Heart left ventricle (tissue), 16 donors: ENCODE measurements at regions not wholly inside any gene's neighbourhood (a gene's known extent, or its start where the extent isn't known, plus 50 kb on each side); places are given as distances from the start of the nearest gene placed in this dataset.

Experiments used
- ATAC-seq, 4 donors: fragments of 200-7000 bp; cut with Tn5 transposase; one replicate each; pipeline ENCODE4 v1.9.1; 2020 to 2022; ENCODE audit warnings: moderate library complexity in 4 of 4, mild to moderate bottlenecking in 3 of 4, moderate number of reproducible peaks in 1 of 4
- DNase-seq, 5 donors: peaks; one replicate each; pipeline ENCODE4 v3.0.0-alpha.2; 2020
- H3K27ac ChIP-seq, 12 donors: fragments of 200-600 bp; sonication (generic) in 4 of 12; one replicate each; pipeline versions ENCODE4 v1.5.0 to v1.8.0; 2016 to 2022; ENCODE audit warnings: mild to moderate bottlenecking in 2 of 12
- H3K27me3 ChIP-seq, 9 donors: fragments of 200-600 bp; sonication (generic) in 2 of 9; one replicate each; pipeline versions ENCODE4 v1.5.1 to v1.8.0; 2016 to 2022; ENCODE audit warnings: mild to moderate bottlenecking in 3 of 9
- H3K36me3 ChIP-seq, 9 donors: fragments of 200-600 bp; sonication (generic) in 2 of 9; one replicate each; pipeline versions ENCODE4 v1.5.0 to v1.8.0; 2018 to 2022; ENCODE audit warnings: mild to moderate bottlenecking in 2 of 9
- H3K4me1 ChIP-seq, 12 donors: fragments of 200-600 bp; sonication (generic) in 4 of 12; one replicate each; pipeline versions ENCODE4 v1.5.0 to v1.8.0; 2016 to 2022; ENCODE audit warnings: mild to moderate bottlenecking in 3 of 12
- H3K4me3 ChIP-seq, 12 donors: fragments of 200-600 bp; sonication (generic) in 4 of 12; one replicate each; pipeline versions ENCODE4 v1.5.0 to v1.8.0; 2017 to 2022; ENCODE audit warnings: mild to moderate bottlenecking in 9 of 12, moderate library complexity in 4 of 12
- H3K9me3 ChIP-seq, 12 donors: fragments of 200-600 bp; sonication (generic) in 4 of 12; one replicate each; pipeline versions ENCODE4 v1.5.0 to v1.8.0; 2016 to 2022; ENCODE audit warnings: mild to moderate bottlenecking in 1 of 12
- CTCF ChIP-seq, 12 donors: fragments of 200-600 bp; sonication (generic) in 4 of 12; IDR thresholded peaks; one replicate each; pipeline versions ENCODE4 v1.5.0 to v1.8.0; 2018 to 2022; ENCODE audit warnings: antibody characterized with exemption in 12 of 12, mild to moderate bottlenecking in 5 of 12
- POLR2A ChIP-seq, 2 donors: fragments of 450-650 bp; IDR thresholded peaks; one replicate each; pipeline ENCODE4 v1.6.1; 2017; ENCODE audit warnings: antibody characterized with exemption in 2 of 2, mild to moderate bottlenecking in 2 of 2, moderate library complexity in 2 of 2
- WGBS, 4 donors: extraction: QIAGEN DNeasy Blood & Tissue Kit in 2 of 4; methylation state at CpG; one replicate each; pipeline versions ENCODE4 v1.1.5 to v1.1.7; 2013 to 2018; 5-methylcytosine and 5-hydroxymethylcytosine counted together
- intact Hi-C, 10 donors: fragments of 100-400 bp; cut with DNase I; formaldehyde crosslinking; loops; one replicate each; pipeline versions ENCODE4 v1.11.1 to v1.14.2; 2022
- donor health status: ischemic (EF 13 %, LVEDD 7.1; RV severe dilation, severe dysfunction).
- donor health status: healthy with polysubstance abuse.
- donor health status: DM: no; HTN: yes; CAD: no.
- donor health status: DM: no; HTN: no; CAD: no.
- donor health status: ischemic (EF 25% LVEDD 6.9; RV normal size, moderate dysfunction).
- donor health status: ischemic (EF 25% LVEDD 5.7; RV mildly dilated, moderate dysfunction).
- donor health status: healthy.
- donor health status: DM: yes; HTN: yes; CAD: no.
- donor health status: ischemic (EF 35%, LVEDD 5.7; RV mildly dilated, moderate dysfunction).
- donor health status: nonischemic (EF 11% LVEDD 7.7; RV severe dilation, severe dysfunction).
- donor health status: DM: yes; HTN: yes; CAD: no.
- donor health status: PGD.
- donor health status: ischemic (EF 29% LVEDD 5.4; RV normal size, mild dysfunction).
- donor health status: nonischemic (EF 23%, LVEDD 6.1; RV moderate dilation, normal function).

- peaks cover 0 to 59% (median 36%) of the 10 kb centered on the region in 12 donors for H3K4me1 ChIP-seq
- peak in 4 of 5 donors; percentile 33 to 62 (median 44) for DNase-seq
- intact Hi-C loops, result loop anchor here in 2 of 10 donors (10.0 kb wide), 2 partner anchors 277 to 743 kb away; partner anchors contain the start of gene IGFBP5 (in 1 of the 2)
Observed at GRCh38 chr2:217437290-217437870, 565.4 kb downstream of the TNS1 start.

GRCh38 chr2:217436386-217436785, 566.4 kb downstream of the TNS1 start:
- ATAC-seq, result no peak

More at GRCh38 chr2:217437290-217437870, 565.4 kb downstream of the TNS1 start:
- Histone ChIP-seq H3K9me3 (no peaks in the 10 kb centered on the region), H3K36me3 (no peaks in the 10 kb centered on the region), H3K27me3 (no peaks in the 10 kb centered on the region), H3K4me3 (no peak overlapping the region), H3K27ac (peak overlapping the region in 9 of 12 donors; percentile 3 to 76 (median 52))
- no peak for ATAC-seq
- TF ChIP-seq POLR2A (IDR thresholded peaks at IDR 0.05), result no peak
- WGBS, 4 donors, result 70 to 79% (median 77%) methylated on average over 5 to 6 of the region's 6 CpGs

GRCh38 chr2:217434180-217434975, 568.4 kb downstream of the TNS1 start:
- no peaks in the 10 kb centered on the region for H3K9me3 ChIP-seq
- intact Hi-C loops, result loop anchor here in 4 of 10 donors (5.0 to 10.0 kb wide), 4 partner anchors 102 to 742 kb away; partner anchors contain the start of gene IGFBP5 (in 1 of the 4)
- TF ChIP-seq POLR2A (IDR thresholded peaks at IDR 0.05) (no peak), CTCF (IDR thresholded peaks at IDR 0.05) (peak in 1 of 12 donors; percentile 12)
- peak overlapping the region in 7 of 12 donors; percentile 11 to 30 (median 22) for H3K4me3 ChIP-seq
- 26 to 30% (median 28%) methylated on average over 8 of the region's 8 CpGs for WGBS, 4 donors
- H3K36me3 ChIP-seq, result no peaks in the 10 kb centered on the region
- DNase-seq, result peak; percentile 87 to 96 (median 93)
- H3K27me3 ChIP-seq, result no peaks in the 10 kb centered on the region
- H3K4me1 ChIP-seq, result peaks cover 0 to 71% (median 48%) of the 10 kb centered on the region in 12 donors
- ATAC-seq, result peak; percentile 98 to 99 (median 99)
- peak overlapping the region in 11 of 12 donors; percentile 44 to 80 (median 71) for H3K27ac ChIP-seq

More at GRCh38 chr2:217436386-217436785, 566.4 kb downstream of the TNS1 start:
- H3K4me1 ChIP-seq, result peaks cover 0 to 67% (median 44%) of the 10 kb centered on the region in 12 donors
- no peaks in the 10 kb centered on the region for H3K36me3 ChIP-seq
- no peaks in the 10 kb centered on the region for H3K27me3 ChIP-seq
- no peak overlapping the region for H3K4me3 ChIP-seq
- peak in 3 of 5 donors; percentile 27 to 47 (median 39) for DNase-seq
- no peaks in the 10 kb centered on the region for H3K9me3 ChIP-seq
- 56 to 73% (median 60%) methylated on average over 5 of the region's 5 CpGs for WGBS, 4 donors
- TF ChIP-seq CTCF (IDR thresholded peaks at IDR 0.05) (no peak), POLR2A (IDR thresholded peaks at IDR 0.05) (no peak)
- intact Hi-C loops, result loop anchor here in 2 of 10 donors (10.0 kb wide), 2 partner anchors 278 to 742 kb away; partner anchors contain the start of gene IGFBP5 (in 1 of the 2)
- H3K27ac ChIP-seq, result peak overlapping the region in 8 of 12 donors; percentile 3 to 76 (median 44)

DNA sequence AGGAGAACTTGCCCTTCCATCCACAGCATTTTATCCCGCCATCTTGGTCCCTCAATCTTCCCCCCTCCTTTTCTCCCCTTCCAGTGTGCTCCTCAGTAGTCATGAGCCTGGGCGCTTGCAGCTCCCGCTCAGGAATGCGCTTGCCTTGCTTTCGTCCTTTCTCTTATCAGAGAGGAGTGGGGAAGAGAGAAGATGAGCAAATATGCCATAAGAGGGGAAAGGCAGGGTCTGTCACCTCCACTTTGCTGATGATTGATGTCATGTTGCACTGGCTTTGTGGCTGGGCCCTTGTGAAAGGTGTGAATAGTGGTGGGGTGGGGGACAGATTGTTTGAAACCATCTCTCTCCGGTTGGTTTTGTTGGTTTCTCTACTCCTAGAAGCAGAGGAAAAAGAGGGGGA, 569.3 kb downstream of the TNS1 start:
- Histone ChIP-seq H3K4me1 (peaks cover 0 to 71% (median 48%) of the 10 kb centered on the region in 12 donors), H3K27me3 (no peaks in the 10 kb centered on the region), H3K4me3 (peak overlapping the region in 7 of 12 donors; percentile 11 to 30 (median 22)), H3K27ac (peak overlapping the region; percentile 21 to 80 (median 67)), H3K9me3 (no peaks in the 10 kb centered on the region), H3K36me3 (no peaks in the 10 kb centered on the region)
- DNase-seq (peak in 1 of 5 donors; percentile 47), ATAC-seq (peak; percentile 6 to 49 (median 32))
- 49 to 63% (median 53%) methylated on average over 6 of the region's 6 CpGs for WGBS, 4 donors
- intact Hi-C loops, result loop anchor here in 4 of 10 donors (2.0 to 10.0 kb wide), 5 partner anchors 51 to 741 kb away; partner anchors contain the start of gene IGFBP5 (in 1 of the 4)
- TF ChIP-seq CTCF (IDR thresholded peaks at IDR 0.05), result no peak
- no peak for TF ChIP-seq POLR2A (IDR thresholded peaks at IDR 0.05)
